Fibroblast of mammary gland (primary cell): ENCODE measurements at regions not wholly inside any gene's neighbourhood (a gene's known extent, or its start where the extent isn't known, plus 50 kb on each side); places are given as distances from the start of the nearest gene placed in this dataset.

Experiments used
- DNase-seq: peaks from one replicate; pipeline ENCODE4 v3.0.0-alpha.2; 2010; ENCODE audit warnings: low read depth
- H3K4me3 ChIP-seq: 2 replicates; pipeline ENCODE4 v1.5.1; 2011; ENCODE audit warnings: low read depth, mild to moderate bottlenecking, low read length, moderate library complexity; ENCODE audit not compliant: control insufficient read depth
- TF ChIP-seq, protein P1 (sequence below): conservative IDR thresholded peaks from 2 replicates; pipeline ENCODE4 v1.5.1; 2011; ENCODE audit warnings: low read depth, low read length, inconsistent platforms; ENCODE audit not compliant: control insufficient read depth, insufficient read depth

DNA sequence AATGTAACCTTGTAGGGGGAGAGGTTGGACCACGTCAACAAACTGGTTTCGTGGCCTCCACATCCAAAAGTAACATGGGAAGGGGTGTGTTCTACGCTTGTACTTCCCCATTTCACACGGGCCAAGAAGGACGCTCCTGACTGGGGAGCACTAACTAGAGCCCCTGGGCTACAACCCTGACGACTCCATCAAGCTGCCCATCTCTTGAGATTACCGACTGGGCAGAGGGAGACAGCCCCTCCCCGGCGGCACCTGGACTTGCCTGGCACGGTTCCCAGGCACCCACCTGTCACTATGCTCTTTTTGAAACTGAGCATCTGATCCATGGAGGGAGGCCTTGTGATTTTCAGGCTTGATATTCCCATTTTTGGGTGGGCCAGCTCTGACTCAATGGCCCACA lies 68.5 kb downstream of the SHANK2 start:
- H3K4me3 ChIP-seq, result no peak overlapping the region
- TF ChIP-seq, protein P1, sequence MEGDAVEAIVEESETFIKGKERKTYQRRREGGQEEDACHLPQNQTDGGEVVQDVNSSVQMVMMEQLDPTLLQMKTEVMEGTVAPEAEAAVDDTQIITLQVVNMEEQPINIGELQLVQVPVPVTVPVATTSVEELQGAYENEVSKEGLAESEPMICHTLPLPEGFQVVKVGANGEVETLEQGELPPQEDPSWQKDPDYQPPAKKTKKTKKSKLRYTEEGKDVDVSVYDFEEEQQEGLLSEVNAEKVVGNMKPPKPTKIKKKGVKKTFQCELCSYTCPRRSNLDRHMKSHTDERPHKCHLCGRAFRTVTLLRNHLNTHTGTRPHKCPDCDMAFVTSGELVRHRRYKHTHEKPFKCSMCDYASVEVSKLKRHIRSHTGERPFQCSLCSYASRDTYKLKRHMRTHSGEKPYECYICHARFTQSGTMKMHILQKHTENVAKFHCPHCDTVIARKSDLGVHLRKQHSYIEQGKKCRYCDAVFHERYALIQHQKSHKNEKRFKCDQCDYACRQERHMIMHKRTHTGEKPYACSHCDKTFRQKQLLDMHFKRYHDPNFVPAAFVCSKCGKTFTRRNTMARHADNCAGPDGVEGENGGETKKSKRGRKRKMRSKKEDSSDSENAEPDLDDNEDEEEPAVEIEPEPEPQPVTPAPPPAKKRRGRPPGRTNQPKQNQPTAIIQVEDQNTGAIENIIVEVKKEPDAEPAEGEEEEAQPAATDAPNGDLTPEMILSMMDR, result no peak
- no peak for DNase-seq

- no peak overlapping the region for H3K4me3 ChIP-seq
- DNase-seq, result no peak
- TF ChIP-seq, protein P1, result no peak
Measured at GRCh38 chr11:71182791-71183677, 69.3 kb downstream of the SHANK2 start.

GRCh38 chr11:71181566-71181965 lies 70.8 kb downstream of the SHANK2 start:
- H3K4me3 ChIP-seq, result no peak overlapping the region
- DNase-seq, result no peak
- TF ChIP-seq, protein P1, result no peak

DNA sequence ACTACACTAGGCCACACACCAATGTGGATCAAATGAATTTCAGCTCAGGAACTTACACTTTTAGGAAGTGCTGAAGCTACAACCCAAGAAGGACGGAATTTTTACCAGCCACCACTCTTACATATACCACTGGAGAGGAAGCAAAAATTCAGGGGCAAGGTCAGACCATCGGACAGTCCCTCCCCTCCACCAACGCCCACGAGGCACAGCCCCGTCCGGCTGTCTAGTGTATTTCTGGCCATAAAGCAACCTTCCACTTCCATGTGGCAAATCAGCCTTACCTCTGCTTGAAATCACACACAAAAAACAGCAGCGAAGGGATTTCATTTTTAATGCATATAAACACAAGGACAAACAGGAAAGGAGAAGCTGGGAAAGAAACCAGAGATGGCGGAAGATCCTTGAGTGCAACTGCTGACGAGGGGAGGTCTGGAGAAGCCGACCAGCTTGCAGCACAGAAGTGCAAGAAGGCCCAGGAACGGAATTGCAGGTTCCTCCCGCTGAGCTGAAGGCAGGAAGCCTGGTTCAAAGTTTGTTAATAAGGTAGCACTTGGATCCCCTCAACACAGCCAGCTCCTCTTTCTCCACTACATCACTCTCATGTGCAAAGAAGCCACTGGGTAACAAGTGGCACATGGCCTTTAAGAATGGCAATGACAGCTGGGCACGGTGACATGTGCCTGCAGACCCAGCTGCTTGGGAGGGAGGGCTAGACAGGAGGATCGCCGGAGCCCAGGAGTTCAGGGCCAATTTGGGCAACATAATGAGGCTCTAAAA lies 71.5 kb downstream of the SHANK2 start:
- TF ChIP-seq, protein P1, result no peak
- DNase-seq, result no peak
- H3K4me3 ChIP-seq, result no peak overlapping the region

DNA sequence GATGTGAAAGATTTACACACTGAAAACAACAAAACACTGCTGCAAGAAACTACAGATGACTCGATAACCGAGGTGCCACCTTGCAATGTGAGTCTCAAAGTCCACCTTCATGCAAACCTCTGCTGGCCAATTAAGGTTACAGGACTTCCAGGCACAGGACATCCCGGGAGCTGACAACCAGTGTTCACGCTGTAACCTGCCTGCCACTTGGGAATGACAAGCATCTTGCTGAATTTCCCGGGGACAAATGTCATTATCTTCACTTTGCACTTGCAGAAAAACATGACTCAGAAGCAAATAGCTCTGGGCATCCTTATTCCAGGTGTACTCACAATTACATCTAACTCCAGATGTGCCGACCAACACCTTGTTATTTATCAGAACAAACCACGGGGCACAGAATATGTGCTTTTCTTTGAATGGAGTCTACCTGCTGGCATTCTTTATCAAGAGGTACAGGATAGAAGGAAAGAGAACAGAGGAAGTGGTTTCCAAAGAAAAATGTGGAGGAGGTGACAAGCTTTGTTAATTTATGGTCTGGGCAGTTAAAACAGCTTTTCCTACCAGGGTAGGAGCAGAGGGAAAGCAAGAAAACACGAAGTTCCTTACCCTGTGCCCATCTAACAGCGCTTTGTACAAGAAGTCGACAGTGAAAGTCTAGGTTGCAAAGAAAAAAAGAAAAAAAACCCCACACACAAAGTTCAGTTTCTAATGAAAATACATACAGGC lies 72.3 kb downstream of the SHANK2 start:
- TF ChIP-seq, protein P1, result no peak
- H3K4me3 ChIP-seq, result no peak overlapping the region
- no peak for DNase-seq

GRCh38 chr11:71178076-71178475 lies 74.3 kb downstream of the SHANK2 start:
- DNase-seq, result no peak
- no peak overlapping the region for H3K4me3 ChIP-seq
- TF ChIP-seq, protein P1, result no peak
